Upper lobe of right lung (tissue), 1 donor: ENCODE measurements at regions not wholly inside any gene's neighbourhood (a gene's known extent, or its start where the extent isn't known, plus 50 kb on each side); places are given as distances from the start of the nearest gene placed in this dataset.
A peak's percentile ranks its signal among the peaks of the same experiment; 100 is the strongest.
"Not testable (repeated sequence)": the region's sequence is repeated elsewhere in the genome, so short reads cannot be mapped to it uniquely, and the experiment has no call there.

Experiments
- ATAC-seq: fragments of 200-7000 bp; cut with Tn5 transposase; one replicate; pipeline ENCODE4 v1.9.1; 2020; ENCODE audit warnings: mild to moderate bottlenecking, moderate library complexity
- DNase-seq: peaks from one replicate; pipeline ENCODE4 v3.0.0-alpha.2; 2020
- H3K27ac ChIP-seq: fragments of 200-600 bp; one replicate; pipeline ENCODE4 v1.8.0; 2022
- H3K27me3 ChIP-seq: fragments of 200-600 bp; one replicate; pipeline ENCODE4 v1.8.0; 2022; ENCODE audit warnings: mild to moderate bottlenecking
- H3K36me3 ChIP-seq: fragments of 200-600 bp; one replicate; pipeline ENCODE4 v1.8.0; 2022
- H3K4me1 ChIP-seq: fragments of 200-600 bp; one replicate; pipeline ENCODE4 v1.8.0; 2022
- H3K4me3 ChIP-seq: fragments of 200-600 bp; one replicate; pipeline ENCODE4 v1.8.0; 2022; ENCODE audit warnings: mild to moderate bottlenecking
- H3K9me3 ChIP-seq: fragments of 200-600 bp; one replicate; pipeline ENCODE4 v1.8.0; 2022
- CTCF ChIP-seq: fragments of 200-600 bp; IDR thresholded peaks from one replicate; pipeline ENCODE4 v1.8.0; 2022; ENCODE audit warnings: antibody characterized with exemption
- intact Hi-C: fragments of 100-400 bp; cut with DNase I; formaldehyde crosslinking; loops from one replicate; pipeline ENCODE4 v1.11.0; 2022
- donor health status: DM: no; HTN: yes; CAD: no; lungs with severe emphysema.

DNA sequence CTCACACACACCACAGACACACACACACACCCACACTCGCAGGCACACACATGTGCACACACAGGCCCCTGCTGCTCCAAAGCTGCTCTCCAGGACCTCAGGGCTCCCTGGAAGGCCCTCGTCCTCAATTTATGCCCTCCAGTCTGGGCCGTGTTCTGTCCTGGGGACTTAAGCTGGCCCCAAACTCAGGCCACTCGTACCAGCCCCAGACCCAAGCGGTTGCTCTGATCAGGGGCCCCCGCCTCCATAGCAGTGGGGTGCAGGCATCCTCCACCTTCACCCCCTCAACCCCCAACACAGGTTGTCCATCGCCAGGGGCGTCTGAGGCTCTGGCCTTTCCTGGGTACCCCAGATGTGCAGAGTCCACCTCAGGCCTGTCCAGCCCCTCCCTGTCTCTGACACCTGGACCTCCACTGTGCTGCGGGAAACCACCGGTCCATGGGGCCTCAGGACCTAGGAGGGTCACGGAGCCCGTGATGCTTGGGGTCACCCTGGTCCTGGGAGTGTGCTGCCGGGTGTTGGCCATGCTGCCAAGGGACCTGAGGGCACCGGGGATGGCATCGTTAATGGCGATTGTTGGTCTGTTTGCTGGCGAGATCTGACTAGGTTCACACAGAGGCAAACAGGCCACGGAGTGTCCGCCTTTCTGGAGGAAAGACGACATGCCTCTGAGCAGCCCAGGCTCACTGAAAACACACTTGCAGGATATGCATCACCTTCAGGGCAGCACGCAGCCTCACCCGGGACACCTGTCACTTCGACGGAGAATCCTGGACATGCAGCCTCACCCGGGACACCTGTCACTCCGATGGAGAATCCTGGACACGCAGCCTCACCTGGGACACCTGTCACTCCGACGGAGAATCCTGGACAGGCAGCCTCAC lies 155.6 kb downstream of the NDUFA10 start:
- no peaks in the 10 kb centered on the region for H3K27me3 ChIP-seq
- no peak overlapping the region for H3K4me3 ChIP-seq
- DNase-seq (peak; percentile 59), ATAC-seq (no peak)
- intact Hi-C loops = no loop called here
- no peaks in the 10 kb centered on the region for H3K4me1 ChIP-seq
- no peak for TF ChIP-seq CTCF
- H3K9me3 ChIP-seq = no peaks in the 10 kb centered on the region
- no peaks in the 10 kb centered on the region for H3K36me3 ChIP-seq
- no peak overlapping the region for H3K27ac ChIP-seq

DNA sequence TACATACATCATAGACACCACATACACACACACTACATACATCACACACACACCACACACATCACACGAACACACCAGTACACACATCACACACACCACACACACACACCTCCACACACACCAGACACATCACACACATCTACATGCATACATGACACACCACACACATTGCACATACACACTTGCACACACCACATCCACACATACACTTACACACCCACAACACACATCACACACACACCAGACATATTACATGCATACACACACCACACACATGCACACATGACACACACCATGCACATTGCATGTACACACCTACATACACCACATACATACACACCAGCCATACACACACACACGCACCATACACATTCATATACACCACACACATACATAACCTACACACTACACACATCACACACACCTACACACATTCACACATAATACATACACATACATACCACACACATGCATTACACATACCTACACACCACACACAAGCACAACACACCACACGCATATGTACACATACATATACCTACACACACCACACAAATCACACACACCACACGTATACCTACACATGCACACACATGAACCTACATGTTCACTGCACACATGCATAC lies 156.5 kb downstream of the NDUFA10 start:
- H3K27me3 ChIP-seq = no peaks in the 10 kb centered on the region
- ATAC-seq = no peak
- intact Hi-C loops = no loop called here
- no peak overlapping the region for H3K27ac ChIP-seq
- no peaks in the 10 kb centered on the region for H3K36me3 ChIP-seq
- no peaks in the 10 kb centered on the region for H3K4me1 ChIP-seq
- H3K4me3 ChIP-seq = no peak overlapping the region
- no peak for DNase-seq
- H3K9me3 ChIP-seq = no peaks in the 10 kb centered on the region
- TF ChIP-seq CTCF = no peak

GRCh38 chr2:239866778-239867177 lies 158.4 kb downstream of the NDUFA10 start:
- TF ChIP-seq CTCF = no peak
- ATAC-seq (no peak), DNase-seq (no peak)
- no peaks in the 10 kb centered on the region for H3K27me3 ChIP-seq
- H3K27ac ChIP-seq = no peak overlapping the region
- intact Hi-C loops = no loop called here
- no peaks in the 10 kb centered on the region for H3K36me3 ChIP-seq
- H3K4me1 ChIP-seq = no peaks in the 10 kb centered on the region
- H3K9me3 ChIP-seq = no peaks in the 10 kb centered on the region
- H3K4me3 ChIP-seq = no peak overlapping the region

- ATAC-seq (no peak), DNase-seq (no peak)
- no peak for TF ChIP-seq CTCF
- Histone ChIP-seq H3K27ac (no peak overlapping the region), H3K27me3 (no peaks in the 10 kb centered on the region), H3K4me3 (no peak overlapping the region), H3K36me3 (no peaks in the 10 kb centered on the region), H3K9me3 (no peaks in the 10 kb centered on the region), H3K4me1 (no peaks in the 10 kb centered on the region)
- intact Hi-C loops = no loop called here
These were observed 158.8 kb downstream of the NDUFA10 start for GRCh38 chr2:239866350-239866749.

- ATAC-seq, H3K4me1 ChIP-seq, H3K9me3 ChIP-seq, H3K36me3 ChIP-seq, H3K27me3 ChIP-seq, H3K4me3 ChIP-seq, intact Hi-C loops, DNase-seq, H3K27ac ChIP-seq: not testable (repeated sequence)
These were observed 159.3 kb downstream of the NDUFA10 start for GRCh38 chr2:239865856-239866255.

DNA sequence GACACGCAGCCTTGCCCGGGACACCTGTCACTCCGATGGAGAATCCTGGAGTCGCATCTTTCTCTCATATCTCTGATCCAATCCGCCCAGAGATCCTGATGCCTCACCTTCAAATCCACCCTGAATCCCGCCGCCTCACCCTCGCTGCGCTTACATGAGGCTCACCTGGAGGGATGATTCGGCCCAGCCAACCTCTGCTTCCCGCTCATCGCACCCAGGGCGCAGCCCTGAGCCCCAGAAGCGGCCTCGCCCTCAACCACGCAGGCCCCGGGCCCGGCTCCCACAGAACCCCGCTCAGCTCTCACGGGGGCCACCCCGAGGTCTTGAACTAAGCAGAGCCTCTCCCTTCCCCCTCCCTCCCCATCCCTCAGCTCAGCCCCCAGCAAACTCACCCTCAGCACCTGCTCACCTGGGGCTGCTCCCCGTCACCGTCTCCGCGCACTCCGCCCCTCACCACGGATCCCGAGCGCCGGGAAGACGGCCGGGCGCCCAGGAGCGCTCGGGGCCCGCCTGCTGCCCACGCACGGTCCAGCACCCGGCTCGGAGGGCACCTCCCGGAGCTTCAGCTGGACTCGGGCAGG lies 160.0 kb downstream of the NDUFA10 start:
- no peaks in the 10 kb centered on the region for H3K27me3 ChIP-seq
- H3K4me1 ChIP-seq = no peaks in the 10 kb centered on the region
- intact Hi-C loops = no loop called here
- no peak overlapping the region for H3K4me3 ChIP-seq
- no peaks in the 10 kb centered on the region for H3K9me3 ChIP-seq
- TF ChIP-seq CTCF = no peak
- H3K36me3 ChIP-seq = no peaks in the 10 kb centered on the region
- no peak for ATAC-seq
- no peak overlapping the region for H3K27ac ChIP-seq
- peak; percentile 62 for DNase-seq
